Occipital lobe (tissue), 1 donor: ENCODE measurements at regions not wholly inside any gene's neighbourhood (a gene's known extent, or its start where the extent isn't known, plus 50 kb on each side); places are given as distances from the start of the nearest gene placed in this dataset.
"Not testable (repeated sequence)": the region's sequence is repeated elsewhere in the genome, so short reads cannot be mapped to it uniquely, and the experiment has no call there.

Experiments
- DNase-seq: peaks from one replicate; lab custom pipeline; 2025; lab: John Stamatoyannopoulos, UW

DNA sequence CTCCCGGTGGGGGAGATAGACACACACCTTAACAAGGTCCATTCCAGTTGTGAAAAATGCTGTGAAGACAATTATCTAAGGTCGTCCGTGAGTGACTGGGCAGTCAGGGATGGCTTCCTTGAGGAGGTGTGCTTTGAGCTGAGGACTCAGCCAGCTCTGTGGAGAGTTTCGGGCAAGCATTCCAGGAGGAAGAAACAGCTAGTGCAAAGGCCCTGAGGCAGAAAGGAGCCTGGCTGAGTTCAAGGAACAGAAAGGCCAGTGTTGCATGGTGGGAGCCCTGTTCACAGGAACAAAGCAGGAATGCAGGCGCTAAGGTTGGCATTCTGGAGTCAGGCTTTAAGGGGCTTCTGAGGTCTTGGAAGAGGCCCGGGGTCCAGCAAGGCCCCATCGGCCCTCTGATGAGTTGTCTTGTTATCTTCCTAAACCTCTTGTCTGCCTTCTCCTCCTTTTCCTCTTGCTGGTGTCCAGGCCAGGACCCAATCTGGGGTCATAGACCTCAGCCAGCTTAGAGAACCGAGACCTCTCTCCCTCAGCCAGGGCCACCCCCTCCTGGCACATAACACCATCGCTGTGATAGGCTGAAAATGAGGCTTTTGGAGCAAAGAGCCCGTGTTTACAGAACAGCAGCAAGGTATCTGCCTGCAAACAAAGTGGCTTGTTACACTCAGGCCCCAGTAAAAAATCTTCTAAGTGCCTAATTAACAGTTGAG, 270.2 kb upstream of the MVB12B start:
- DNase-seq = no peak

GRCh38 chr9:126057121-126057825, 269.4 kb upstream of the MVB12B start:
- DNase-seq = no peak

DNA sequence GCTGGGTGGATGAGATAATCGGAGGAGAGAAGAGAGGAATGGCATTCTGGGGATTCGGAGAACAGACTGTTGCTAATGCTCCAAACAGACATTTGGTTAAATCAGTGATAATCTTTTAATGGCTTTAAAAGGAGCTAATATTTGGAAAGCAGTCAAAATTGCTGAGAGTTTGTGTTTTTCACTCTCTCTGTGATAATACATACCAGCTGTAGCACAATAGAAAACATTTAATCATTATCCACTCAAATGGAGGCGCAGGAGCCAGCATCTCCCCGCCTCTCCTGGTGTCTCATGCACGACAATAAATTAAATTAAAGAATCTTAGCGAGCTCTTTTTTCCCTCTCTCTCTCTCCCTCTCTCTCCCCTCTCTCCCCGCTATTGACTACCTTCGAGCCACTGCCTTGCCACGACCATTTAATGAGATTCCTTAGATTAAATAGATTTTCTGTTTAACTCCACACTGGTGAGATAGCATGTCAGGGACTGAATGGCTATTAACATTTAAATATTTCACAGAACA, 268.6 kb upstream of the MVB12B start:
- no peak for DNase-seq

GRCh38 chr9:126058591-126058990, 268.0 kb upstream of the MVB12B start:
- DNase-seq = no peak

DNA sequence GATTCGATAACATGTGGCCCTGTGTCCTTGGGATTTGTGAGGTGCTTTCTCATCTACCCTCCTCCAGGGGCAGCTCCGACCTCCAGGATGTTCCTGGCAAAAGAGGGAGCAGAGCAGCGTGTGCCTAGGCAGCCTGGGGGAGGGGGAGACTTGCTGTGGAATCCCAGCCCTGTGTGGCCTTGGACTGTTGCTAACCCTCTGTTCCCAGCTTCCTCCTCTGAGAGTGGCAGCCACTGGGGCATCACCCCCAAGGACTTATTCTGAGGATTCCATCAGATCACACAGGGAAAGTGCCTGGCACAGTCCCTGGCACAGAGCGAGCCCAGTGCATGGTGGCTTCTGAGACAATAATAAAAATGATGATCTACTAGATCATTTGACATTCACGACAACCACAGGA, 265.1 kb upstream of the MVB12B start:
- DNase-seq = no peak

DNA sequence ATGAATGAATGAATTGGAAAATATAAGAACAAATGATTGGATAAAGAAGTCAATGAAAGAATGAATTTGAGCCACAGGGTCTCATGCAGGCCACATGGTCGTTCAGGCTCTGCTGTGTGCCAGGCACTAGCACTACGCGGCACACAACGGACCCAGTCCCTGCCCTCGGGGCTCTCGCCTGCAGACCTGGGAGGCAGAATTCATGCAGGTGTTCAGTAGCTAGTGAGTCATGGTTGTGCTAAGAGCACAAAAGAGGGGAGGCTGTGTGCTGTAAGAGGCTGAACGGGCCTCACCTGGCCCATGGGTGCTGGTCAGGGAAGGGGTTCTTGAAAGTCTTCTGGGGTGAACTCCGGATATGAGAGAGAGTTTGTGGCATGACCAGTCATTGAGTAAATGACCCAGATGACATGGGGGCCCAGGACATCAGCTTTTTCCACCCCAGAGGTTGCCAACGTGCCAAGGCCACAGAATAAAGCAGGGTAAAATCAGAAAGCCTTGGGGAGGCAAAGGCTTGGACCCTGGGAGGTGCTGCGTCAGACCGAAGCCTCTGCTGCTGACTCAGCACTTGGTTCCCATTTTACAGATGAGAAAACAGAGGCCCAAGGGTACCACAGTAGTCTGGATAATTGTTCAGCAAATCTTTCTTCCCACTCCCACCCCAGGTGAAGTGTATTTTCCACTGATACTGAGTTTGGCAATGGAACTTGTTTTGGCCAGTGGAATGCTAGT, 264.3 kb upstream of the MVB12B start:
- DNase-seq = no peak

GRCh38 chr9:126063326-126063725, 263.3 kb upstream of the MVB12B start:
- DNase-seq = no peak

DNA sequence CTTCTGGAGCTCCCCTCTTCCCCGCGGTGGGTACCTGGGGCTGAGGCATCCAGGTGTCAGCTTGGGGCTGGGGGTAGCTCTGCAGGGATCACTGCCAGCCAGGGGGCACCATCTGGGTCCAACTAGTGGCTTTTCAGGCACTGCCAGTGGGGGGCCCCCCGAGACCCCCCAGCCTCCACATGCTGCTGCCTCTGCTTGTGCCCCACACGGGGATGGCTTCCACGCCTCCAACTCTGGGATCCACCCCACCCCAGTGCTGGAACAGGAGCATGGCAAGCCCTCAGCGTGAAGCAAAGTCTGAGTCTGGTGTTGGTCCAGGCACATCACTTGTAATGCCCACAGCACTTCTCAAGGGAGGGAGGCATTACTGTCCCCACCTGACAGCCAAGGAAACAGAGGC, 260.5 kb upstream of the MVB12B start:
- no peak for DNase-seq

- no peak for DNase-seq
Measured at GRCh38 chr9:126067031-126067734, 259.4 kb upstream of the MVB12B start.

GRCh38 chr9:126068534-126069230, 257.9 kb upstream of the MVB12B start:
- DNase-seq = no peak

GRCh38 chr9:126069400-126069955, 257.2 kb upstream of the MVB12B start:
- no peak for DNase-seq

DNA sequence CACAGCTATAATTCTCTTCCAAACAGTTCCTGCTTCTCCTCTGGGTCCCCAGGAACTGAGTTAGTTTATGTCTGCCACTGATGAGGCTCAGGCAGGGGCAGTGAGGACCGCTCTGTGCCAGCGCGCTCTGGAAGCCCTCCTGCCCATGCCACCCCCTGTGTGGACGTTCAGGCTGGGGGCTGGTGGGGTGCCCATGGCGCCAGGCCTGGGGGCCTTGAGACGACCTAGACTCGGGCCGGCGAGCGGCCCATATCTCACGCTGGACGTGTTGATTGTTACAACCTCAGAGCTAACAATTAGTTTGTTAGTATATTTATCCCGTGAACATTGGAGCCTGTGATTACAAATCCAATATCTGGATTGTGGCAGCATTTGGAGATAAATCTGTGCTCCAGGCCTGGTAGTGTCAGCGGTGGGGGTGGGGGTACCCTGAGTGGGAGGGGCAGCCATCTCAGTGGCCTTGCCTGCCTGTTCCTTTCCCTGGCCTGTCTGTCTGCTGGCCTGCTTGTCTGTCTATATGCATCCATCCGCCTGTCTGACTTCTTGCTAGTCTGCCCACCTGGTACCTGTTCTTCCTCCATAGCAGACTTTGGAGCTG, 256.5 kb upstream of the MVB12B start:
- DNase-seq = no peak

DNA sequence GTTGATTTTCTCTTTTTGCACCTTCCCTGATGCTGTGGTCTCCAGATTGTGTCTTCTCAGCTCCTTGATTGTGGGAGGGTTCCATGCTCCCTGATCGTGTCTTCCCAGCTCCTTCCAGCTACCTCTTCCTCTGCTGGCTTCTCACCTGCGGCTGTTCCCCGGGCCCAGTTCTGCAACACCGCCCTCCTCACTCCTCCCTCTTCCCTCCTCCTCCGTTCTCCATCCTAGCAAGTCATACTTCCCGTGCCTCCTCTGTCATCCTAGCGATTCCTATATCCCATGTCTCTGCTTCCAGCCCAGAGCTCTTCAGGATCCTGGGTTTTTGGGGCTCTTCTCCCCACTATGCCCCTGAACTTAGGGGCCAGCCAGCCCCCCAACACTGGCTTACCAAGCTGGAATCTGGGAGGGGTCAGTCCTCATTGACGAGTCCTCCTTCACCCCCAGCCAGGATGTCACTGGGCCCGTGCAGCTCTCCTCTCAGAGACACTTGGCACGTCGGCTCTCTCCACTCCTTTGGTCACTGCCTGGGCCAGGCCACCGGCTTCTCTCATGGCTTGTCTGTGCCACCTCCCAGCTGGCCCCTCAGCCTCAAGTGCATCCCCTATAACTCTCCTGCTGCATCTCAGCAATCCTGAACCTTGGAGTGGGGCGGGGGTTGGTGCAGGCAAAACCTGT, 255.4 kb upstream of the MVB12B start:
- DNase-seq = no peak

- DNase-seq = not testable (repeated sequence)
Measured at GRCh38 chr9:126077656-126078055, 249.0 kb upstream of the MVB12B start.

DNA sequence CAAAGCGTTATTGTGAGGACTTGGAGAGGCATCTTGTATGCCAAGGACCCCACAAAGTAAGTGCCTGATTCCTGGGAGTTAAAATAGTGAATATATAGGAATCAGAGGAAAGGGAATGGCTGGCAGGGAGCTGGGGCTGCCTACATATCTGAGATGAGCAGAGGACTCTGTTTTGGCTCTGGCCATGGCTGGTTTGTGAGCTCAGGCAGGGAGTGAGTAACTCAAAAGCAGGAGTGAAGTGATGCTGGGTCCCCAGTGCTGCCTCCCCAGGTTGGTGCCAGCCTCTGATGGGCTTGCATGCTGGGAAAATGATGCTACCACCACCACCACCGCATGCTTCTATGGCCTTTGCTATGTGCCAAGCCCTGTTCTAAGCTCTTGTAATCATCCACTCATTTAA, 246.0 kb upstream of the MVB12B start:
- DNase-seq = no peak

- no peak for DNase-seq
Measured at GRCh38 chr9:126081746-126082145, 244.9 kb upstream of the MVB12B start.

- no peak for DNase-seq
Measured at GRCh38 chr9:126084008-126084407, 242.6 kb upstream of the MVB12B start.

DNA sequence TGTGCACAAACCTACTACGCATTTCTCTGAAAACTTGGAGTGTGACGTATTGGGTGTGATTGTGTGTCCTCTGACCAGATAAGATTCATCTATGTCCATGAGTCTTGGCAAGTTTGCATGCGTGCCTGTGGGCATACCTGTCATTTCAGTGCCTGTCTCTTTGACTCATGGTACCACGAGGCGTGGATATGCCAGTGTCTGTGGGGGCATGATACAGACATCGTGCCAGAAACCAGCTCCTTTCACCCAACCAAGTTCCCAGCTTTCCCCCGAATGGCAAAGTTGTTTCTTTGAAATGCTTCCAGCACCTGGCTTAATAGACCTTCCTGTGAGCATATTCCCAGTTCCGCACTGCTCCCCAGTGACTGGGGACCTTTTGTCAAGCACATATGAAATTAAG, 241.9 kb upstream of the MVB12B start:
- DNase-seq = no peak

DNA sequence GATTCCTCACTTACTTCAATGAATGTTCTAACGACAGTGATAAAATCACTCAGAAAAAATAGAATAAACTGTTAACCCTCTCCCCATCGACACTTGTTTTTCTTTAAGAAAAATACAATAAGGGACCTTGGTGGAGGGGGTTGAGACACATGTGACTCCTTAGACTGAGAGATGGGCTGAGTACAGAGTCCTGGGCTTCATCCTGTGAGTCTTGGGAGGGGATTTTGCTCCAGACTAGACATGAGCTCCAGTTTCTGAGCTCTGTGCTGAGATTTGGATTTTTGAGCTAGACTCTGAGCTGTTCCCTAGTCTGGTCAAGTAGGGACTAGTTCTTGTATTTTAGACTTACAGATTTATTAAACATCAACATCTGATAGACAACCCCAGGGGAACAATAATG, 241.5 kb upstream of the MVB12B start:
- DNase-seq = no peak

DNA sequence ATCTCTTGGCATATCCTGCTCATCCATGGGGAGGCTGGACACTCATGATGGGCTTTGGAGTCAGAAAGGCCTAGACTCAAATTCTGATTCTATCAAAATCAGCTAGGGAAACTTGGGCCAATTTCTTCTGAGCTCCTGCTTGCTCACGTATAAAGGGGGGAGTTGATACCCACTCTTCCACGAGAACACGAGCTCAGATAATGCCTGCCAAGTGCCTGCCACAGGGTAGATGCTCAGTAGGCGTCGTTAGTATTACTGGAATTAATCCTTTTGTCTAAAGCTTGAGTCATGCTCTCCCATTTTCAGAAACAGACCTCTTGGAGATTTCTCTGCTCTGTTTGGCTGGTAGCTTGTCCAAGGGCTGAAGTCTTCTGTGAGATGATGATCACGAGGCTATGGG, 238.3 kb upstream of the MVB12B start:
- DNase-seq = no peak
